ENCODE measurements at regions not wholly inside any gene's neighbourhood (a gene's known extent, or its start where the extent isn't known, plus 50 kb on each side); places are given as distances from the start of the nearest gene placed in this dataset.

- Histone ChIP-seq H3K4me3 (ENCODE audit: low read depth in 1 of 3, low read length in 3 of 3) (no peak overlapping the region), H3K36me3 (ENCODE audit: control insufficient read depth in 4 of 4, insufficient read depth in 3 of 4, low read depth in 1 of 4, low read length in 3 of 4) (no peaks in the 10 kb centered on the region), H3K27me3 (ENCODE audit: control insufficient read depth in 4 of 4, insufficient read depth in 4 of 4, low read length in 3 of 4) (no peaks in the 10 kb centered on the region), H3K4me1 (ENCODE audit: control insufficient read depth in 4 of 4, insufficient read depth in 4 of 4, low read length in 3 of 4) (no peaks in the 10 kb centered on the region), H3K9ac (ENCODE audit: low read depth in 1 of 2, low read length in 2 of 2) (no peak overlapping the region), H3K9me3 (ENCODE audit: control insufficient read depth in 4 of 4, low read length in 3 of 4) (no peaks in the 10 kb centered on the region), H3K27ac (ENCODE audit: low read depth in 1 of 2, low read length in 2 of 2) (no peak overlapping the region)
- 79% methylated on average over 2 of the region's 2 CpGs for WGBS
- no peak for DNase-seq (ENCODE audit: low spot score)
- TF ChIP-seq JUND (IDR thresholded peaks at IDR 0.05) (no peak), SP1 (IDR thresholded peaks at IDR 0.05) (no peak), TAF1 (conservative IDR thresholded peaks at IDR 0.05) (no peak), REST (IDR thresholded peaks at IDR 0.05) (no peak), FOXA2 (IDR thresholded peaks at IDR 0.05) (no peak), RXRA (IDR thresholded peaks at IDR 0.05) (no peak)
- TF ChIP-seq, protein P1, sequence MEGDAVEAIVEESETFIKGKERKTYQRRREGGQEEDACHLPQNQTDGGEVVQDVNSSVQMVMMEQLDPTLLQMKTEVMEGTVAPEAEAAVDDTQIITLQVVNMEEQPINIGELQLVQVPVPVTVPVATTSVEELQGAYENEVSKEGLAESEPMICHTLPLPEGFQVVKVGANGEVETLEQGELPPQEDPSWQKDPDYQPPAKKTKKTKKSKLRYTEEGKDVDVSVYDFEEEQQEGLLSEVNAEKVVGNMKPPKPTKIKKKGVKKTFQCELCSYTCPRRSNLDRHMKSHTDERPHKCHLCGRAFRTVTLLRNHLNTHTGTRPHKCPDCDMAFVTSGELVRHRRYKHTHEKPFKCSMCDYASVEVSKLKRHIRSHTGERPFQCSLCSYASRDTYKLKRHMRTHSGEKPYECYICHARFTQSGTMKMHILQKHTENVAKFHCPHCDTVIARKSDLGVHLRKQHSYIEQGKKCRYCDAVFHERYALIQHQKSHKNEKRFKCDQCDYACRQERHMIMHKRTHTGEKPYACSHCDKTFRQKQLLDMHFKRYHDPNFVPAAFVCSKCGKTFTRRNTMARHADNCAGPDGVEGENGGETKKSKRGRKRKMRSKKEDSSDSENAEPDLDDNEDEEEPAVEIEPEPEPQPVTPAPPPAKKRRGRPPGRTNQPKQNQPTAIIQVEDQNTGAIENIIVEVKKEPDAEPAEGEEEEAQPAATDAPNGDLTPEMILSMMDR (IDR thresholded peaks at IDR 0.05; ENCODE audit: low read depth, low read length, missing input control): no peak
Measured at GRCh38 chr14:47785058-47785457, 109.7 kb upstream of the MDGA2 start.

- H3K4me1 ChIP-seq (ENCODE audit: control insufficient read depth in 4 of 4, insufficient read depth in 4 of 4, low read length in 3 of 4): no peaks in the 10 kb centered on the region
- H3K36me3 ChIP-seq (ENCODE audit: control insufficient read depth in 4 of 4, insufficient read depth in 3 of 4, low read depth in 1 of 4, low read length in 3 of 4): no peaks in the 10 kb centered on the region
- no peaks in the 10 kb centered on the region for H3K27me3 ChIP-seq (ENCODE audit: control insufficient read depth in 4 of 4, insufficient read depth in 4 of 4, low read length in 3 of 4)
- WGBS: 29% methylated on average over 4 of the region's 4 CpGs
- no peak overlapping the region for H3K27ac ChIP-seq (ENCODE audit: low read depth in 1 of 2, low read length in 2 of 2)
- no peaks in the 10 kb centered on the region for H3K9me3 ChIP-seq (ENCODE audit: control insufficient read depth in 4 of 4, low read length in 3 of 4)
- no peak overlapping the region for H3K4me3 ChIP-seq (ENCODE audit: low read depth in 1 of 3, low read length in 3 of 3)
- DNase-seq (ENCODE audit: low spot score): no peak
- no peak overlapping the region for H3K9ac ChIP-seq (ENCODE audit: low read depth in 1 of 2, low read length in 2 of 2)
- TF ChIP-seq GABPA (IDR thresholded peaks at IDR 0.05 in 1 of 2, conservative IDR thresholded peaks at IDR 0.05 in 1 of 2) (no peak), MAX (IDR thresholded peaks at IDR 0.05) (no peak), HNF4A (conservative IDR thresholded peaks at IDR 0.05) (no peak), EGR1 (IDR thresholded peaks at IDR 0.05; ENCODE audit: low read depth in 2 of 2) (no peak), ZBTB33 (IDR thresholded peaks at IDR 0.05) (no peak), REST (IDR thresholded peaks at IDR 0.05) (no peak), NR2F2 (IDR thresholded peaks at IDR 0.05) (no peak), RAD21 (IDR thresholded peaks at IDR 0.05) (no peak), TAF1 (conservative IDR thresholded peaks at IDR 0.05) (no peak), JUND (IDR thresholded peaks at IDR 0.05) (no peak), FOXA2 (IDR thresholded peaks at IDR 0.05) (no peak), FOXA1 (IDR thresholded peaks at IDR 0.05) (no peak), YY1 (IDR thresholded peaks at IDR 0.05) (no peak), RXRA (IDR thresholded peaks at IDR 0.05) (no peak), ATF3 (IDR thresholded peaks at IDR 0.05) (no peak), SP1 (IDR thresholded peaks at IDR 0.05) (no peak)
- TF ChIP-seq, protein P1 (IDR thresholded peaks at IDR 0.05; ENCODE audit: low read depth, low read length, missing input control): no peak
Measured at GRCh38 chr14:47778631-47779030, 103.2 kb upstream of the MDGA2 start.
